GM12875 (cell line): ENCODE measurements at regions not wholly inside any gene's neighbourhood (a gene's known extent, or its start where the extent isn't known, plus 50 kb on each side); places are given as distances from the start of the nearest gene placed in this dataset.
"Not testable (repeated sequence)": the region's sequence is repeated elsewhere in the genome, so short reads cannot be mapped to it uniquely, and the experiment has no call there.

Experiments used
- H3K4me3 ChIP-seq: one replicate; pipeline ENCODE4 v1.5.1; 2011; ENCODE audit warnings: low read depth, low read length, control low read depth
- TF ChIP-seq, protein P1 (sequence below): IDR thresholded peaks from 2 replicates; pipeline ENCODE4 v1.5.1; 2011; ENCODE audit warnings: low read depth, mild to moderate bottlenecking, control low read depth, inconsistent platforms, low read length, moderate library complexity, borderline replicate concordance; ENCODE audit not compliant: insufficient read depth

DNA sequence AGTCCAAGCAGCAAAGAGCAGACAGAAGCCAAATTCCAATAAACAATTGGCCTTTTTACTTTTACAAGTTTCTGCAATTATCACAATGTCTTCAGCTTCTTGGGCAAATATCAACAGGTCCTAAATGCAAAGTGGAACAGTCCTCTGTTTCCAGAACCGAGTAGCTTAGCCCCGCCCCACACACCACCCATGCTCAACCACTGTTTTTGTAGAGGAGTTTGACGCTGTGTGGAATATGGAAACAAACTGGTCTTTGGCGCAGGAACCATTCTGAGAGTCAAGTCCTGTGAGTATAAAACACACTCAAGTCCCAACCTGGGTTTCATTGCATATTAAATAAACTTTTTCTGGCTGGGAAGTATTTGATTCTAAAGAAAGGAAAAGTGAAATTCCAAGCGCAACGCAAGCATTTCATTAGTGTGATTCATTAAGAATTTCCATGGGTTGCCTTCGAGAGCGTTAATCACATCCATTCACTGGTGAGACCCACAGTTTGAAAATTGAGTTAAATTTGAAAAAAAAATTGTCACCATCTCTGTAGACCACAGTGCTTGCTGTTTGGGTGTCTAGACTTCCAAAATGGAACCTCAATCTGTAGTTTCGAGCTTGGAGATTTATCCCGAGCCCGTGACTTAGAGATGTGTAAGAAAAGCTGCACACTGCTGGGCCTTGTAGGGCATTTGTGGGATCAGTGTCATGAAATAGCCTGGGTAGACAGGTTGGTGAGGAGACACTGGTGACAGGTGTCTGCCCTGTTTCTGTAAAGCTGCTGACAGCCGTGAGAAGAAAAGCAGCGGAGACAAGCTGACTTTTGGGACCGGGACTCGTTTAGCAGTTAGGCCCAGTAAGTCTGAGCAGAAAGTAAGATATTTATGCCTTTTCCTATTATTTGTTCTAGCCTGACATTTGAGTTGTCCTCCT lies 96.1 kb downstream of the DAD1 start:
- H3K4me3 ChIP-seq: no peak overlapping the region
- TF ChIP-seq, protein P1, sequence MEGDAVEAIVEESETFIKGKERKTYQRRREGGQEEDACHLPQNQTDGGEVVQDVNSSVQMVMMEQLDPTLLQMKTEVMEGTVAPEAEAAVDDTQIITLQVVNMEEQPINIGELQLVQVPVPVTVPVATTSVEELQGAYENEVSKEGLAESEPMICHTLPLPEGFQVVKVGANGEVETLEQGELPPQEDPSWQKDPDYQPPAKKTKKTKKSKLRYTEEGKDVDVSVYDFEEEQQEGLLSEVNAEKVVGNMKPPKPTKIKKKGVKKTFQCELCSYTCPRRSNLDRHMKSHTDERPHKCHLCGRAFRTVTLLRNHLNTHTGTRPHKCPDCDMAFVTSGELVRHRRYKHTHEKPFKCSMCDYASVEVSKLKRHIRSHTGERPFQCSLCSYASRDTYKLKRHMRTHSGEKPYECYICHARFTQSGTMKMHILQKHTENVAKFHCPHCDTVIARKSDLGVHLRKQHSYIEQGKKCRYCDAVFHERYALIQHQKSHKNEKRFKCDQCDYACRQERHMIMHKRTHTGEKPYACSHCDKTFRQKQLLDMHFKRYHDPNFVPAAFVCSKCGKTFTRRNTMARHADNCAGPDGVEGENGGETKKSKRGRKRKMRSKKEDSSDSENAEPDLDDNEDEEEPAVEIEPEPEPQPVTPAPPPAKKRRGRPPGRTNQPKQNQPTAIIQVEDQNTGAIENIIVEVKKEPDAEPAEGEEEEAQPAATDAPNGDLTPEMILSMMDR: no peak

DNA sequence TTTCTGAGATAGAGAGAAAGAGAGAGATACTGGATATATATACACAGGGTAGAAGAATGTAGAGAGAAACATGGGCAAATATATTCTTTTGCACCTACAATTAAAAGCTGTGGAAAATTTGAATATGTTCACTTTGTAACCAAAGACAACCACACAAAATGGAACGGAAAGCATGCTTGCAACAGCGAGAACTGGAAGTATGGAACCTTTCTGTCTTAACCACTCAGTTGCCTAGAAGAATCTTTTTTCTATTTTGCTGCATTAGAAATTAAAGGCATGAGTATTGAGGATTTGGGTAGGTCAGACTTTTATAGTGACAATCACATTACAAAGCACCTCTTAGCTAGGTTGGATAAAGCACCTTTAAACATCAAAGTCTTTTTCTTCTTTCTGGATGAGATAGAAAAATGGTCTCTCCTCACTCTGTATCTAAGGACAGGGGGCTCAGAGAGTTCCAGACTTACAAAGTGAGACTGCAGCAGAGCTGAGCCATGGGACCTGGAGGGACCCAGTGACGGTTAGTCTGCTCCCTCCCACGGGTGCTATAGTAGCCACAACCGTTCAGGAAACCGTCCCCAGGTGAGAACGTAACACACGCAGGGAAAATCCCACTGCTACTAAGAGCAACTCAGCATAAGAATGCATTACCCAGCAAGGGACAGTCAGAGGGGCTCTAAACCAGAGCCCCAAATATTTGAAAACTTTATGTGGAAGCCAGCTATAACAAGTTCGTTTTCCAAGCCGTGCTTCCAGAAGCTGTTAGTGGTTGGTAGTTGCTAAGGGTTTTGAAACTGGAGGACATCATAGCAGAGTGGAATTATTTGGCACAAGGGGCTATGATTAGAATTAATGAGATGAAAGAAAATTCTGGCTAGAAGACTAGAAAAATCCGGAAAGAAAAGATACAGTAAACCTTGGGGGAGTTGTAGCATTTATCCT lies 97.1 kb downstream of the DAD1 start:
- TF ChIP-seq, protein P1: no peak

DNA sequence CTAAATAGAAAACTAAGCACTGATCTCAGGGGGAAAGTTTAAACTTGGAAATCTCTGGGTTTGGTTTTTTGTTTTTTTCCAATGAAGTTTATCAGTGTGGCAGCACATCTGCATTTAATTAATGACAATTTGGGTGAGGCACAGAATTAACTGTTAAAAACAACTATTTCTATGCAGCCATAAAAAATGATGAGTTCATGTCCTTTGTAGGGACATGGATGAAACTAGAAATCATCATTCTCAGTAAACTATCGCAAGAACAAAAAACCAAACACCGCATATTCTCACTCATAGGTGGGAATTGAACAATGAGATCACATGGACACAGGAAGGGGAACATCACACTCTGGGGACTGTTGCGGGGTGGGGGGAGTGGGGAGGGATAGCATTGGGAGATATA lies 98.0 kb downstream of the DAD1 start:
- H3K4me3 ChIP-seq: not testable (repeated sequence)

More for the DNA sequence above, 97.1 kb downstream of the DAD1 start:
- H3K4me3 ChIP-seq: no peak overlapping the region

DNA sequence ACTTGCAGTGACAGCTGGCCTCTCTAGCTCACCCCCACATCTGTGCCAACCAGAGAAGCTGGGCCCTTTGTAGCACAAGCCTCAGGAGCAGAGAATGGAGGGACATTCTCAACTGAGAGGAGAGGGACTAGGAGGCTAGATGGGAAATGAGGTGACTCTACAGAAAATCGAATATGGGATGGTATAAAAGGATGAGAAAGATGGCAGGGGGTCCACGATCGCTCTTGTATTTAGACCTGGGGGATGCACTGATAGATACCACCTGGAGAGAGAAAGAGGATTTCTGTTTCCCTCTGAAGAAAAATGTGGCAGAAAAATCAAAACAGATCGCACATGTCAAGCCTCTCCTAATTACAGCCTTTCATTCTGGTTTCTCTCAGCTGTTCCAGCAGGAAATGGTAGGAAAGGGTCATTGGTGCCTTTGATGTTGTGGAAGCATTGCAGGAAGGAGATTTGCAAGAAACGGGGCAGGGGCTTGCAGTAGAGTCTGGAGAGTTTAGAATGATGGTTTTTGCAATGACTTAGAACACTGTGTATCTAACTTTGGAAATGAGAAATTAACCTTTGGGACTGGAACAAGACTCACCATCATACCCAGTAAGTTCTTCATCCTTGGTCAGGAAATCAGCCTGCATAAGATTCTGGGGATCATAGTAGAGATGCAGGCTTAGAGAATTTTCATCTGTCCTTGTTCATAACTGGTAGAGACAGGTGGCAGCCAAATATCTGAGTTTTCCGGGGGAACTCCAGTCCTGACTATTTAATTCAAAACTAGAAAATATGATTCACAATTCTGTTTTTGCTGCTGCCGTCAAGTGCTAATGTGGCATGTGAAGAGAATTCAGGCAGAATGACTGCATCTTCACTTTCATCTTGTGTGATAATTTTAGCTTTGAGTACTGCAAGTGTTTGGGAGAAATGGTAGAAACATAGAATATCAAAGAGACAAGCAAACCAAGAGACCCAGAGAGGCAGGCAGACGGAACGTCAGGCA lies 98.8 kb downstream of the DAD1 start:
- TF ChIP-seq, protein P1: no peak
- peak overlapping the region; percentile 11 for H3K4me3 ChIP-seq

DNA sequence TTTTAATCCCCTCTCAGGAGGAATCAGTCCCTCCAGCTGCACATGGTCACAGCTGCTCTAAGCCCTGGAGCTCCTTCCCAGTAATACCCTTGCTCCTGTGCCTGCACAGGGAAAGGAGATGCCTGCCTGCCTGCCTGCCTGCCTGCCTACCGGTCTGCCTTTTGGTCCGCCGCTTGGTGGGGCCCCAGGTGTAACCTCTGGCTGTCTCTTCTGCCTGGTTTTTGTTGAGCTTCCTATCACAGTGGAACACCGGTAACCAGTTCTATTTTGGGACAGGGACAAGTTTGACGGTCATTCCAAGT lies 99.8 kb downstream of the DAD1 start:
- no peak overlapping the region for H3K4me3 ChIP-seq
- TF ChIP-seq, protein P1: no peak

DNA sequence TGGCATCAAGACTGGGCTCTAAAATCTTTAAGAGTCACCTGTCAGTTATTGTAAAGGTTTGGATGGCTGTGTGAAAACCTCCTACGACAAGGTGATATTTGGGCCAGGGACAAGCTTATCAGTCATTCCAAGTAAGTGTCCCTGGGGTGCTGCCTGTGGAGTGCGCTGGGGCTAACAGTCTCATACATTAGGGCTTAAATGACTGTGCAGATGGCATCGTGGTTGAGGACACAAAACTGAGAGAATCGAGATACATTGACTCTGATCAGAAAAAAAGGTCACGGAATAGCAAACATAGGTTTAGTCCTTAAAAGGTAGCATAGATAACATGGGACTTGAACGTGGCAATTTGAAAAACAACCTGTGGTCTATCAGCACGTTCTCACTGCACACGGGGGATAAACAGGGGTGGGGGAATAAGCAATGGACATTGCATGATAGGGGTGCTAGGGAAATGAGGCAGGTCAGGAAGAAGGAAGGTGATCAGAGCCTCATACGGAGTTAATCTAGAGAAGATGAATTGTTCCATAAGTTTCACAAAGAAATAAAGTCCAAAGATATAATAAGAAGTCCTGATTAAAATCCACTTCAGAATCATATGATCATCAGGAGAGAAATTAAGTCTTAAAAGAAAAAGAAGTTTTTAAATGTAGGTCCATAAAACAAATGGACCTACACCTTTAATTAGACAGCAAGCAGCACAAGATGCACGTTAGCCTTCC lies 100.3 kb downstream of the DAD1 start:
- TF ChIP-seq, protein P1: no peak
- H3K4me3 ChIP-seq: no peak overlapping the region

DNA sequence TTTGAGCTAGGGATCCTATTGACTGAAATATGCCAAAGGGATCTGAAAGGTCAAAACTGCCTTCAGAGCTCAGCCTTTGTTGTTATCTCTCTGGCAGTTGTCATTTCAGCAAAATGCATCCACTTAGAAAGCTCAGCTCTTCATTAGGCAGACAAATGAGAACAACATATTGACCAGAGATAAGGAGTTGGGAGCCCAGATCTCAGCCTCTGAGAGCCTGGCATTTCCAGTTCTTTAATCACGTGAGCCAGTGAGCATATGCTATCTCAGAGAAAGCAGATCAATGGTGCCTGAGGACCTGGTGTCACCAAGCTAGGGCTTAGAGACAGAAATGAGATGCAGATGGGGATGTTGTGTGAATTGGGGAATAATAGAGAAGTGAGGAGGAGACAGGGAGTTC lies 101.1 kb downstream of the DAD1 start:
- no peak overlapping the region for H3K4me3 ChIP-seq
- TF ChIP-seq, protein P1: no peak
